ENCODE measurements at regions not wholly inside any gene's neighbourhood (a gene's known extent, or its start where the extent isn't known, plus 50 kb on each side); places are given as distances from the start of the nearest gene placed in this dataset.

DNA sequence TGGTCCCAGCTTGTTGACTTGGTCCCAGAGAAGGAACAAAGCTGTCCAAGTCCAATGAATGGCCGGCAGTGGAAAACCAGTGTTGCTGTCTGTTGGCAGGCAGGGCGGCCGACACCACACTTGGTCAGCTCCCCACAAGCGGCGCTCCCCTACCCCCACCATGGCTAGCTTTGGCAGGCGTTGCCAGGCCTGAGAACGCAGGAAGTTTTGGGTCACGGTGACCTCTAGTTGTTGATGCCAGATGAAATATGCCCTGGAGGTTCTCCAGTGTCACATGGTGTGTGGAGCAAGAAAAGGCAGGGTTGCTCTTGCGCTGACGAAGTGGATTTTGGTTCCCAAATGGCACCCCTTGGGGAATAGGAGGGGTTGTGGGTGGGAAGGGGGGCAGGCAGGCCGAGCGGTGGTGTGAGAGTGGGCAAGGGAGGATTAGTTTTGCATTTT lies 72.7 kb upstream of the TPRG1 start:
- H3K4me1 Mint-ChIP-seq: no peaks in the 10 kb centered on the region
- ATAC-seq (replicated peaks) (no peak), DNase-seq (no peak)
- H3K9me3 Mint-ChIP-seq: no peaks in the 10 kb centered on the region
- peaks cover 0 to 8% of the 10 kb centered on the region in 2 donors for H3K27me3 Mint-ChIP-seq
- H3K27ac Mint-ChIP-seq: no peak overlapping the region
- H3K4me3 Mint-ChIP-seq: no peak overlapping the region
- H3K36me3 Mint-ChIP-seq: no peaks in the 10 kb centered on the region

DNA sequence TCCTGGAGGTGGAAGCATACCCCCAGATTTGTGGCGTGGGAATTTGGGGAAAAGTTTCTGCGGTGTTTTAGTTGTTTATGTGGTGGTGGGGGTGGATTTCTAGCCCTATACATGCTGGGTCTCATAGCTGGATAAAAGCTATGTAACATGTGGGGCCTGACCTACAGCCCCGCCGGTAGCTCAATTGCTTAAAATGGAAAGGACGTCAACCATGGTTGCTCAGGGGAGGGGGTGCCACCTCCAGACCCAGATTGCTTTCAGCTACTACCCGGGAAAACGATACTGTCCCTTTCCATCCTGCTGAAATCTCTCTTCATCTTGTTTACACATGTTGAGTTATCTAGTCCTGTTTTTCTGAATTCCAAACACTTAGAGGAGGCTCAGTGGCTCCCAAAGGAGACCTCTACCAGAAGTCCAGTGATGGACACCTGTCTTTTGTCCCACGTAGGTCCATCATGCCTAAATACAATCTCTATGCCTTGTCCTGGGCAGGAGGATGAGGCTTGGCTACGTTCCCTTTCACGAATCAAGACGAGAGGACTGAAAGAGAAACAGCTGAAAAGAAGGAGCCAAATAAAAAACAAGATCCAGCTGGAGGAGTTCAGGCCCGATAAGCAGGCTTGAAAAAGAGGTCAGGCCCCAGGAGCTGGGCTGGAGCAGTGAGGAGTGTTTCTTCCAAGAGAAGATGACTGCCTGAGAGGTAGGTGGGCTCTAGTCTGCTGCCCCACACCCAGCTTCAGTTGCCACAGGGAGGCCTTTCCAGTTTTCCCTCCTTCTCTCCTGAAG lies 72.1 kb upstream of the TPRG1 start:
- H3K27me3 Mint-ChIP-seq: peaks cover 0 to 10% of the 10 kb centered on the region in 2 donors
- DNase-seq: no peak

DNA sequence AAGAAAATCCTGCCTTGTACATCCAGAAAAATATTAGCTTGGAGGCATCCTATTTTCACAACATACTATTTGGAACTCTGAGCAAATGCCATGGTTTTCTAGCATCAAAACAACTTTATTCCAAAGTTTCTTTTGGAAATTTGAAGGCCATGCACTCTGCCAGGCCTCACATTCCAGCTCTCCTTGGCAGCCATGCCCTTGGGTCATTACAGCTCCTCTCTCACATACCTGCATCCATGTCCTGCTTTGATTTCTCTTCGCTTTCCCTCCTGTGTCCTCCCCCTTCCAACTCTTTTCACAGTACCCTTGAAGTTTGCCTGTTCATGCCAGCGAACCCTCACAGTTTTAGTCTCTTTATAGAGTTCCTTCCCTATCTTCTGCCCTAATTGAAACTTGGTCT lies 70.9 kb upstream of the TPRG1 start:
- no peaks in the 10 kb centered on the region for H3K4me1 Mint-ChIP-seq
- H3K27ac Mint-ChIP-seq: no peak overlapping the region
- DNase-seq (no peak), ATAC-seq (replicated peaks) (no peak)
- H3K36me3 Mint-ChIP-seq: no peaks in the 10 kb centered on the region
- no peak overlapping the region for H3K4me3 Mint-ChIP-seq
- peaks cover 0 to 12% of the 10 kb centered on the region in 2 donors for H3K27me3 Mint-ChIP-seq
- H3K9me3 Mint-ChIP-seq: no peaks in the 10 kb centered on the region

More for the DNA sequence above, 72.1 kb upstream of the TPRG1 start:
- no peak overlapping the region for H3K4me3 Mint-ChIP-seq
- no peaks in the 10 kb centered on the region for H3K36me3 Mint-ChIP-seq
- no peak for ATAC-seq (replicated peaks)
- no peaks in the 10 kb centered on the region for H3K4me1 Mint-ChIP-seq
- H3K27ac Mint-ChIP-seq: no peak overlapping the region
- no peaks in the 10 kb centered on the region for H3K9me3 Mint-ChIP-seq

DNA sequence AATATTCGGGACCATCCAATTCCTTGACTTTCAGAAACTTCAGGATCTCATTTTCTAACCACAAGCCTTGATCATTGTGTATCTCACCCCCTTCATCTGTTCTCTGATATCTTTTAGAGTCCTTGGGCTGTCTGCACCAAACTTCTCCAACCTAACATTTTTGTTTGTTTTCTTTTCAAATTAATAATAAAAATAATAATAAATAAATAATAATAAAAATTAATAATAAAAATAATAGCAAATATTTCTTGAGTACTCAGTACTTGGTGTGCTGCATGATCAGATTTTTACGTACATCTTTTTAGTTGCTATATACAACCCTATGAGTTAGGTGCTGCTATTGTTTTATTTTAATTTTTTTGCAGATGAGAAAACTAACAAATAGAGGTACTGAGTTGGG lies 70.2 kb upstream of the TPRG1 start:
- no peak overlapping the region for H3K4me3 Mint-ChIP-seq
- H3K4me1 Mint-ChIP-seq: no peaks in the 10 kb centered on the region
- no peaks in the 10 kb centered on the region for H3K9me3 Mint-ChIP-seq
- H3K36me3 Mint-ChIP-seq: no peaks in the 10 kb centered on the region
- no peak overlapping the region for H3K27ac Mint-ChIP-seq
- no peak for DNase-seq
- no peak for ATAC-seq (replicated peaks)
- H3K27me3 Mint-ChIP-seq: peaks cover 0 to 9% of the 10 kb centered on the region in 2 donors

DNA sequence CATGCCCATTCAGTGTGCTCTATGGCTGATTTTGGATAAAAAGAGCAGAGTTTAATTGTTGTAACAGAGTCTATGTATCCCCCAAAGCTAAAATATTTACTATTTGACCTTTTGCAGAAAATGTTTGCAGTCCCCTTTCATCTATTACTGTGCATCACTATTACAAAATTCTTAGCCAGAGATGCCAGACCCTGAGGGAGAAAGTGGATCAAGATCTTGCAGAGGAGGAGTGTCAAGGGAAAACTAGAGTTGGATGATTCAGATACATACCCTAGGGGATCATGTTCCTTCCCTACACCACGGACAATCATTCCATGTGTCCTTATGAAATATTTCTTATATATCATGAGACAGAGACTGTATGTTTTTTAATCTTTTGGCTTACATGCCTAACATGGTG lies 68.6 kb upstream of the TPRG1 start:
- Mint-ChIP-seq H3K36me3 (no peaks in the 10 kb centered on the region), H3K9me3 (no peaks in the 10 kb centered on the region), H3K27ac (no peak overlapping the region), H3K4me3 (no peak overlapping the region), H3K4me1 (no peaks in the 10 kb centered on the region), H3K27me3 (peaks cover 0 to 5% of the 10 kb centered on the region in 2 donors)
- ATAC-seq (replicated peaks) (no peak), DNase-seq (no peak)

DNA sequence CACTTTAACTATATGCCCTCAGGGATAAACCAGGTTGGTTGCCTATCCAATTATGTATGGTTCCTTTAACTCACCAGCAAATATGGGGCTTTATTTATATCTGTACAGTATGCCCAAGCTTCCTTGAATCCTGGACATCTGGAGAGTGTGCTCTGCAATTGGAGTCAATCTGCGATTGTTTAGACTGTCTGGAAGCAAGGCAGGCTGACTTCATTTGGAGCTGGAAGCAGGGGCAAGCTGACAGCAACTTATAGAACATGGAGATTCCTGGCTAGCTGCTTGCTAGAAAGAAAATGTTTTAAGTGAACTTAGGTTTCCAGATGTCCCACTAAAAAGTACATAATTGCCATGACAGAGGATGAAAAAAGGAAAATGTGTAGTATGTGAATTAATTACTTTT lies 63.7 kb upstream of the TPRG1 start:
- Mint-ChIP-seq H3K27me3 (peaks cover 8 to 15% of the 10 kb centered on the region in 2 donors), H3K36me3 (no peaks in the 10 kb centered on the region), H3K4me1 (no peaks in the 10 kb centered on the region), H3K27ac (no peak overlapping the region), H3K4me3 (no peak overlapping the region), H3K9me3 (peaks cover 0 to 2% of the 10 kb centered on the region in 2 donors)
- ATAC-seq (replicated peaks) (no peak), DNase-seq (no peak)

DNA sequence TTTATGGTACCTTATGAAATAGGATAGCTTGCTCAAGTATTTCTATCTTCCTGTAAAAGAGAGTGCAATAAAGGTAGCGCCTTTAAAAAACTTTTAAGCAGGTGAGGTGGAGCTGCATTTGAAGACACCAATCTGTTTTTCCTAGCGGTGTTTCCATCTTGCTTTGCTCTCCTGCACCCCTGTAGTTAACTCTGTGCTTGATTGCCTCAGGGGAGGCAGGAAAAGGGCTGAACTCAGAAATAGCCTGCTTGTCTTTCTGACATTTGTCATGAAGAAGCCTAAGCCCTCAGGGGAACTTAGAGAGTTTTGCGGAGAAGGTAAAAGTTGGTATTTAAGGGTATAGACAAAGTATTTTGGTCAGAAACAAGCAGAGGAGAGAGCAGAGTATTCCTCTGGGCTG lies 63.0 kb upstream of the TPRG1 start:
- H3K36me3 Mint-ChIP-seq: no peaks in the 10 kb centered on the region
- DNase-seq (no peak), ATAC-seq (replicated peaks) (no peak)
- no peak overlapping the region for H3K27ac Mint-ChIP-seq
- H3K4me1 Mint-ChIP-seq: no peaks in the 10 kb centered on the region
- H3K9me3 Mint-ChIP-seq: peaks cover 0 to 2% of the 10 kb centered on the region in 2 donors
- peaks cover 8 to 15% of the 10 kb centered on the region in 2 donors for H3K27me3 Mint-ChIP-seq
- no peak overlapping the region for H3K4me3 Mint-ChIP-seq

DNA sequence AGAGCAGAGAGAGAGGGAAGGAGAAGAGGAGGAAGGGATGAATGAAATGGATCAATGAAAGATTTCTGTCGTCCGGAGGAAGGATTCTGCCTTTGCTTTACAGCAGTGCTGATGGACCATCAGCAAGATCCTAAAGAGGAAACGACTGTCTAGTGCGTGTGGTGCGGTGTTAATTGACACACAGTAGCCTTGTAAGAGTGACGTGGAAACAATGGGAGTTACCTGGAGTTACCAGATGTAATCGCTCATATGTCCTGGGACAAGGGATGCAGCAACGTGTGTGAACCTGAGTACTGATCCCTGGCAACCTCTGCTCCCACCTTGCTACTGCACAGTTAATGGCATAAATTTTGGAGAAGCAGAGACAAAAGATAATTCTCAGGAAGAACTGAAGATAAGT lies 62.6 kb upstream of the TPRG1 start:
- no peak overlapping the region for H3K27ac Mint-ChIP-seq

DNA sequence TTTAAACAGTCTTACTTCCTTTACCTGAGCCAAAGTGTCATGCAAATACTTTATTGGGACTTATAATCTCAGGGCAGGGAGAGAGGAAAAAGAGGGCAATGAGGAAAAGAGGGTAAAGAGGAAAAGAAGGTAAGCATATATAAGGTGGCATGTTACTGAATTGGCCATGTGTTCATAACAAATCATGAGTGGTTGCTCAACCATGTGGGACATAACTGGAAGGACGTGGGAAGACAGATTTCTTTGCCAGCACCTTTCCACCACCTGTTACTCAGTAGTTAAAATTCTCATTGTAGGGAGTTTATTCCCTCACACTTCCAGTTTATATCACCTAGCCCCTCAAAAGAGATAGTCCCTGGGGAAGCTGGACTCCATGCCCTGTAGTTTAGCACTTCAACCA lies 54.7 kb upstream of the TPRG1 start:
- Mint-ChIP-seq H3K27me3 (peaks cover 6 to 7% of the 10 kb centered on the region in 2 donors), H3K4me3 (no peak overlapping the region), H3K9me3 (peaks cover 4 to 14% of the 10 kb centered on the region in 2 donors), H3K36me3 (peaks cover 0 to 6% of the 10 kb centered on the region in 2 donors), H3K27ac (no peak overlapping the region), H3K4me1 (no peaks in the 10 kb centered on the region)
- ATAC-seq (replicated peaks) (no peak), DNase-seq (no peak)

More for the DNA sequence above, 62.6 kb upstream of the TPRG1 start:
- peaks cover 8 to 15% of the 10 kb centered on the region in 2 donors for H3K27me3 Mint-ChIP-seq
- no peaks in the 10 kb centered on the region for H3K36me3 Mint-ChIP-seq
- H3K4me1 Mint-ChIP-seq: no peaks in the 10 kb centered on the region
- ATAC-seq (replicated peaks) (no peak), DNase-seq (no peak)
- H3K9me3 Mint-ChIP-seq: peaks cover 0 to 2% of the 10 kb centered on the region in 2 donors
- H3K4me3 Mint-ChIP-seq: no peak overlapping the region

DNA sequence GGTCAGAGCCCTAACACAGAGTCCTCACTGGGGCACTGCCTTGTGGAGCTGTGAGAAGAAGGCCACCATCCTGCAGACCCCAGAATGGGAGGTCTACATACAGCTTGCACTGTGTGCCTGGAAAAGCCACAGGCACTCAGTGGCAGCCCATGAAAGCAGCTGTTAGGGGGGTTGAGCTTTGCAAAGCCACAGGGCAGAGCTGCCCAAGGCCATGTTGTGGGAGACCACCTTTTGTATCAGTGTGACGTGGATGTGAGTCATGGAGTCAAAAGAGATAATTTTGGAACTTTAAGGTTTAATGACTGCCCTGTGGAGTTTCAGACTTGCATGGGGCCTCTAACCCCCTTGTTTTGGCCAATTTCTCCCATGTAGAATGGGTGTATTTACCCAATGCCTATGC lies 52.9 kb upstream of the TPRG1 start:
- Mint-ChIP-seq H3K9me3 (peaks cover 4 to 12% of the 10 kb centered on the region in 2 donors), H3K4me3 (no peak overlapping the region)

DNA sequence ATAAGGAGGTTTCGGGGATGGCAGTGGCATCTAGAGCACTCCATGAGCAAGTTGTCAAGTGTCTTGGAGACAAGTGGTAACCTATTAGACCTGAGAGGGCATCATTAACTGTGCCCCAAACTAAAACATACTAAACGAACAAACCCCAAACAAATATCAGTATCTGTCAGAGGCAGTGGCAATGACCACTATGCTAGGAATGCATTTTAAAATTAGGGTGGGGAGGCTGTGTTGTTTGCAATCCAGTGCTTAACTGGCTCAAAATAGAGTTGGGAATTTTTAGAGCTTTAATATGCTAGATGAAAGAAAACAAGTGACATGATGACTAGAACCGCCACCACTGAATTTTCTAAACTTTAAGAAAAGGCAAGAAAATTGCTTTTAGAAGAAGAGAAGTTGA lies 51.8 kb upstream of the TPRG1 start:
- H3K27me3 Mint-ChIP-seq: peaks cover 0 to 6% of the 10 kb centered on the region in 2 donors
- peaks cover 0 to 6% of the 10 kb centered on the region in 2 donors for H3K36me3 Mint-ChIP-seq
- no peak overlapping the region for H3K27ac Mint-ChIP-seq
- no peak for DNase-seq
- no peak overlapping the region for H3K4me3 Mint-ChIP-seq
- no peak for ATAC-seq (replicated peaks)
- no peaks in the 10 kb centered on the region for H3K4me1 Mint-ChIP-seq
- H3K9me3 Mint-ChIP-seq: peaks cover 4 to 12% of the 10 kb centered on the region in 2 donors

More for the DNA sequence above, 52.9 kb upstream of the TPRG1 start:
- Mint-ChIP-seq H3K27ac (no peak overlapping the region), H3K27me3 (peaks cover 0 to 6% of the 10 kb centered on the region in 2 donors), H3K4me1 (no peaks in the 10 kb centered on the region), H3K36me3 (peaks cover 0 to 6% of the 10 kb centered on the region in 2 donors)
- ATAC-seq (replicated peaks): no peak
- DNase-seq: no peak

DNA sequence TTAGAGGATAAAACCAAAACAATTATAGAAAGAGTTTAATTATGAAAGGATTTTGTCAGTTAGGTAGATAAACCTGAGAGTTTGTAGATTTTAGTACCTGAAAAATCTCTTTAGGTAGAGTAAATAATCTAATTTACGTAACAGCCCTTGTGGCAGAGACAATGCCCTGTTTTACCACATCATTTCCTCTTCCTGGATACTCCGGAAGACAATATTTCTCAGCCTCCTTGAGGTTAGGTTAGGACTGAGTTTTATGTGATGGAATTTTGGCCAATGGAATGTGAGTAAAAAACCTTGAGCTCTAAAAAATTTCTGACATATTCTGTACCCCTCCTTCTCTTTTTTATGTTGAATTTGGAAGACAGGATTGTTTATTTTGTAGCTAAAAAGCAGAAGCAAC lies 50.7 kb upstream of the TPRG1 start:
- H3K9me3 Mint-ChIP-seq: peaks cover 4 to 12% of the 10 kb centered on the region in 2 donors
- no peaks in the 10 kb centered on the region for H3K4me1 Mint-ChIP-seq
- H3K27me3 Mint-ChIP-seq: peaks cover 0 to 6% of the 10 kb centered on the region in 2 donors
- ATAC-seq (replicated peaks): no peak
- H3K36me3 Mint-ChIP-seq: peaks cover 0 to 6% of the 10 kb centered on the region in 2 donors
- H3K4me3 Mint-ChIP-seq: no peak overlapping the region
- DNase-seq: no peak
- no peak overlapping the region for H3K27ac Mint-ChIP-seq

Data from stimulated activated naive B cell treated with anti-CD40 and anti-IgM and Interleukin-4, amounts not matched to agents 10 μg/mL and 1 μg/mL and 100 μg/mL, for 72 hours (primary cell).